ENCODE measurements at regions not wholly inside any gene's neighbourhood (a gene's known extent, or its start where the extent isn't known, plus 50 kb on each side); places are given as distances from the start of the nearest gene placed in this dataset.

DNA sequence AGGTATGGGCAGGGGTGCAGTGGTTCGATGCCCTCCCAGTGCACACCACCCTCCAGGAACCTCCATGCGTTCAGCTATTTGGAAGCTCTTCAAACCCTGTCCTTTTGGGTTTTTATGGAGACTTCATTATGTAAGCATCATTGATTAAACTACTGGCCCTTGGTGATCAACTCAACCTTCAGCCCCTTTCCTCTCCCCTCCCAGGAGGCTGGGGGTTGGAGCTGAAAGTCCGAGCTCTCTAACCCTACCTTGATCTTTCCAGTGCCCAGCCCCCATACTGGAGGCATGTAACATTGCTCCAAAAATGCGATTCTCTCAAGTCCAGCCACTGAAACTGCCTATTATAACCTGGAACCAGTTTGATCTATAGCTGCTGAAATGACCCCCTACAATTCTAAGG is 188.1 kb downstream of the IPO8 start:
- DNase-seq (ENCODE audit: low read depth) = no peak

GRCh38 chr12:30506411-30506810 is 189.3 kb downstream of the IPO8 start:
- DNase-seq (ENCODE audit: low read depth) = no peak

GRCh38 chr12:30501718-30502117 is 194.0 kb downstream of the IPO8 start:
- DNase-seq (ENCODE audit: low read depth) = no peak

GRCh38 chr12:30500532-30500931 is 195.1 kb downstream of the IPO8 start:
- DNase-seq (ENCODE audit: low read depth) = no peak

- DNase-seq (ENCODE audit: low read depth) = no peak
These were observed 210.3 kb downstream of the IPO8 start for GRCh38 chr12:30485230-30485890.

GRCh38 chr12:30484658-30485057 is 211.0 kb downstream of the IPO8 start:
- DNase-seq (ENCODE audit: low read depth) = no peak

DNA sequence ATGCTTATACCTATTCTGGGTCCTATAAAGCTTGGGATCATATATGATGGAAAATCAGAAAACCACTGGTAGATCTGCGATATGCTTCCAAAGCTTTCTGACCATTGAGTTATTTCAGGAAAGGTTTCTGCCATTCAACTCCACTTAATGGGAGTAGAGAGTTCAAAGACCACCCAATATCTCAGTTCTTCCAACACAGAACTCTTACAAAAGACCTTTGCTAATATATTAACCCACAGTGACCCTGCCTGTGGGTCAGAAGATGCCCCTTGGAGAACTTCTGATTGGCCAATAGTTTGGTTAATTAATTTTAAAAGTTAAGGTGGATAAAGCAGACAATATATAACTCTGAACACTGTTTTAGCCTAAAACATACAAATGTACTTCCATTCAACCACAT is 213.0 kb downstream of the IPO8 start:
- DNase-seq (ENCODE audit: low read depth) = no peak

GRCh38 chr12:30473274-30473673 is 222.4 kb downstream of the IPO8 start:
- no peak for DNase-seq (ENCODE audit: low read depth)

- DNase-seq (ENCODE audit: low read depth) = no peak
These were observed 229.5 kb downstream of the IPO8 start for GRCh38 chr12:30466093-30466585.

GRCh38 chr12:30463636-30464035 is 232.0 kb downstream of the IPO8 start:
- no peak for DNase-seq (ENCODE audit: low read depth)

DNA sequence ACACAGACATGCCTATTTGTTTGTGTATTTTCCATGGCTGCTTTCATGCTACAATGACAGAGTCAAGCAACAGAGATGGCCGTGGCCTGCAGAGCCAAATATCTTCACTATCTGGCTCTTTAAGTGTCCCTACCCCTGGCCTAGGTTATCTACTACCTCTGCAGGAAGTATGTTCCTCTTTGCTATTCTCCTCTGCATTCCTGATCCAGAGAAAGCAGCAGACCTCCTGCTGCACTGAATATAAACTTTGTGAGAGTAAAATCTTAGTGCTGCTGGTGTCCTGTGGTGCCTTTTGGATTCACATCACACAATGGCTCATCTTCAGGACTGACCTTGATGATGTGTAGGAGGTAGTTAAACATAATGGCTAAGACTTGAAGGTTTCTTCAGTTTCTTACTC is 233.4 kb downstream of the IPO8 start:
- DNase-seq (ENCODE audit: low read depth) = no peak

DNA sequence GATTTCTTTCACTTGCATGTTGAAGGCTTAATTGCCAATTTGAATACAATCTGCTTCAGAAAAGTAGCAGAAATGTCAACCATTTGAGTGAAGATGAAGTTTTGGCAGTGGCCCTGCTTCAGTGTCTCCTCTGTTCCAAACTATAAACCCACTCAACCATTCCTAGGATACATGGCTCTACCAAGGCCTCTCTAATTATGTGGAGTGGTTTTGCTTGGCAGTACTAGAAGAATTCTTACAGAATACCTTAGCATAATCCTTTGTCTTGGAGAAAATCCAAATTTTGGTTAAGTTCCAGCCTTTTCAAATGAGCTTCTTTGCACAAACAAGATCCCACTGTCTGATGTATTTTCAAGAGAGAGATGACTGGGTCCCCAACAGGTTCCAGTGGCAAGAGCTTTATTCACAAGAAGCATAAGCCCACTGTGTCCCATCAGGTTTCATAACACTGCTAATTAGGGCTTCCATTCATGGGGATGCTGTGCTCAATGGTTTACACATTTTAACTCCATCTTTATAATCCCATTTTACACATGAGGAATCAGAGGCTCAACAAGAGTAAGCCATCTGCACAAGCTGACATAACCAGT is 234.5 kb downstream of the IPO8 start:
- DNase-seq (ENCODE audit: low read depth) = no peak

GRCh38 chr12:30458453-30458852 is 237.2 kb downstream of the IPO8 start:
- DNase-seq (ENCODE audit: low read depth) = no peak

DNA sequence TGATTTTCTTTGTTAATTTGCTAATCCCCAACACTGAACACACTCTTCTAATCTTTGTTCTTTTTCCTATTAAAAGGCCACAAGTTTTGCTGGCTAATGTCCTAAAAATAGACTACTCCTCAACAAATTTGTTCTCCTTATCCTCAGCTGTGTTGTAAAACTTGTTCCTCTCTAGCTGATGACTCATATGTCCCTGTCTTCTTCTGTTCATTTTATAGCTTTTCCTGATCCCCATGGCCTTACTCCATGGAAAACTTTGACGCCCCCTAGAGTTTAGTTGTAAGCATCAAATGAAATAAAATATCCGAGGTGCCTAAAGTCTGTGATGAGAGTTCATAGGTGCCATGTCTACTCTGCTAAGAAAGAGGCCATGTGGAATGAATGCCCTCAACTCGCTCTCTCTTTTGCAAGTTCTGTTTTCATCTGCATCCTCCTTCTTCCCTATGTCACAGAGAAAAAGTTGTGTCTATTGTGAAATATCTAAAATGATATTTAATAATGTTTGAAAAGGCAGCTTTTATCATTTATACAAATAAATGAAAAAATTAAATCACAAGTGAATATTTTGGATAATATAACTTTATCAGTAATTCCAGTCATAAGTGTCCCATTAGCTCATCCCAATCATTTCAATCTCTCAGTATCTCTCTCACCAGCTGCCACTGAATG is 237.9 kb downstream of the IPO8 start:
- peak; percentile 61 for DNase-seq (ENCODE audit: low read depth)

- DNase-seq (ENCODE audit: low read depth) = peak; percentile 23
These were observed 244.8 kb downstream of the IPO8 start for GRCh38 chr12:30450872-30451271.

DNA sequence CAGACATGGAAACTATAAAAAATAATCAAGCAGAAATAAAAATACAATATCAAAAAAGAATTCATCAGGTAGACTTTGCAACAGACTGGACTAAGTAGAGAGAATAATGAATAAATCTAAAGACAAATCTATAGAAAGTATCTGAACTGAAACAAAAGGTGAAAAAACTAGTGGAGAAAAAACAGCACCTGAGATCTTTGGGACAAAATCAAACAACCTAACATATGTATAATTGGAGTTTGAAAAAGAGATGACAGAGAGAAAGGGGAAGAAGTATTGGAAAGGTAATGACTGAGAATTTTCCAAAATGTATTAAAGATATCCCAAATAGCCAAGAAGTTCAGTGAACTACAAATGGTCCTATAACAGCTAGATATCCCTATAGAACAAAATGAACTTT is 245.4 kb downstream of the IPO8 start:
- no peak for DNase-seq (ENCODE audit: low read depth)

- DNase-seq (ENCODE audit: low read depth) = no peak
These were observed 247.6 kb downstream of the IPO8 start for GRCh38 chr12:30448038-30448437.

GRCh38 chr12:30447061-30447750 is 248.5 kb downstream of the IPO8 start:
- peak; percentile 6 for DNase-seq (ENCODE audit: low read depth)

DNA sequence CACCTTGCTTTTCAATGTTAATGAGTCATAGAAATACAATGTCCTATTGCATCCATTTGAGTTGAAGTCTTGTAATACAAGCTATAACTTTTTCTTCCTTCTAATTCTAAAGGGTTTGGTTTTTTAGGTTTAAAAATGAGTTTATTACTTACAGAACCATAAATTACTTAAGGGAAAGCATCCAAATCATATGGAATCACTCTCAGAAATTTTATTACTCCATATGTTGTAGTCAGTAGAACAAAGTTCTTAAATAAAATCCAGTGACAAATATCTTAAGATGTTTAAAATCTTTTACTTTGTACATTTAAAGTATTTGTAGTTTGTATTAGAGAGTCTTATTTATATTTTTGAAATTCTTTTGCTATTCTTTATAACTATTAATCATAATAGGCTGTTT is 253.2 kb downstream of the IPO8 start:
- DNase-seq (ENCODE audit: low read depth) = no peak

DNA sequence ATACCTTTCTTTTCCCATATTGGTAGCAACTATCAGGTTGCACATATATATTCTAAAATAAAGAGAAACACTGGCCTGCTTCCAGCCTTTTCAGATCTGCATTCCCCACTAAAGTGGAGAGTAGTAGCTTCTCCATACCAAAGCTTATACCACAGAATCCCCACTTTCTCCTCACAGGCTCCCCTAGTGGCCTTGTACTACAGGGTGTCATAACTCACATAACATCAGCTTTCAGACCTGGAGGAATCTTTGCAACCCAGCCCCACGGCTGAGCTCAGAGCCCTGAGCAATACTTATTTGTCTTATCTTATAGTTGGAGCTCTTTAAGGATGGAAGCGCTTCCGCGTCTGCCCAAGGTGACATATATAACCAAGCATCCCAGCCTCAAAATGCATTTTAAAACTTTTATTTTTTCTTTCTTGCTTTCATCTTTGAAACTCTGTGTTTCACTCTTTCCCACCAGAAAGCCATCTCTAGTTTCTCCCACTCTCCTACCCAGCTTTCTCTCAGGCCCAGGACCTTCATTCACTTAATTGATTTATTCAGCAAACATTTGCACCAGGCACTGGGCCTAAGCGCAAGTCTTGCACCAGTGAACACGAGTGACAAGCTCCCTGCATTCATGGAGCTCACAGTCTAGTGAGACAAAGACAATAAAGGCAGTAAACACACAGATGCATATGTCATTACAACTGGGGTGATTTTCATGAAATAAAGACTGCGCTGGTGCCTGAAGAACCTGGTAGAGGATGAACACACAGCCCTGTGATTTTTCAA is 254.7 kb downstream of the IPO8 start:
- peak; percentile 15 for DNase-seq (ENCODE audit: low read depth)

GRCh38 chr12:30439201-30439600 is 256.5 kb downstream of the IPO8 start:
- no peak for DNase-seq (ENCODE audit: low read depth)

DNA sequence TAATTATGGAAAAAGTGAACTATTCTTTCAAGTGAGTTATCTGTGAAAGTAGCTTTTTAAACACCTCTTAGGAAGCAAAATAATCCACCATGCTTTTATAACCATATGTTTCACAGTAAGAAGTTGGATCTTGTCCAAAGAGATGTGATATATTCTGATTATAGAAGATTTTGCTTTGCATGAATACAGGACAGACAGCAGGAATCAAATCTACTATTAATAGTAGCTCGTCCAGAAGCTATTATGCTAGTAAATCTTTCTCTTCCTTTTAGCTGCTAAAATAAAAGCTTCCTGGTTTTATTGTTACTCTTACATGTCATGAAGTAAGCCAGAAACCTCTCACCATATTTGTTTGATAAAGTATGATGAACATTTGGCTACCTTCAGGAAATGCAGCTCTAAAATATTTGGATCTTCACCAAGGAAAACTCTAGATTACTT is 257.0 kb downstream of the IPO8 start:
- DNase-seq (ENCODE audit: low read depth) = no peak

All from RPMI7951 (cell line).